ENCODE measurements at regions not wholly inside any gene's neighbourhood (a gene's known extent, or its start where the extent isn't known, plus 50 kb on each side); places are given as distances from the start of the nearest gene placed in this dataset.

DNA sequence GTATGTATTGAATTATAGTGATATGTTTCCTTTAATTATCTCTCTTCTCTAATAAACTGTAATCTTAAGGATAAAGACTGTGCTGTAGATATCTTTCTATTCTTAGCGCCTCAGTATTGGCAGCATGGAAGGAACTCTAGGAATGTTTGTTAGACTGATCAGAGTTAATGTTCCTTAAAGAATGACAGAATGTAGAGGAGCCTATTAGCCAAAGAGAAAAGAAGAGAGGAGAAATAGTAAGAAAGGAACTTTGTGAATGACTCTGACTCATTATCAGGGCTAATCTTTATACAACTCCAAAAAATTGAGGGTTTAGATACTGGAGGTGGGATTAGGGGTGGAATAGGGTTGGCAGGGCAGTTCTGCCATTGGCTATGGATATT lies 59.0 kb upstream of the NUDT12 start:
- BruUV-seq (replicated peaks) = no TSS peak
- no peak for DNase-seq (ENCODE audit: low spot score)
- POLR2A ChIA-PET (ENCODE audit: low non-redundant PET) = no interaction called here
- intact Hi-C loops (cut with micrococcal nuclease; ENCODE audit: unreplicated experiment) = no loop called here
- Histone ChIP-seq H3K27me3 (replicated peaks; ENCODE audit: insufficient read depth, low read depth, low read length, poor library complexity) (no peaks in the 10 kb centered on the region), H3K27ac (ENCODE audit: low read depth, low read length, poor library complexity, severe bottlenecking) (no peak overlapping the region), H3K9me3 (ENCODE audit: low read depth, low read length, poor library complexity, severe bottlenecking) (no peaks in the 10 kb centered on the region), H3K4me3 (ENCODE audit: low read depth, low read length, poor library complexity, severe bottlenecking) (no peak overlapping the region), H3K36me3 (ENCODE audit: insufficient read depth, low read length, poor library complexity, severe bottlenecking) (no peaks in the 10 kb centered on the region), H3K4me1 (ENCODE audit: insufficient read depth, low read length, poor library complexity, severe bottlenecking) (no peaks in the 10 kb centered on the region)
- CTCF ChIA-PET = no interaction called here
- TF ChIP-seq, protein P1, sequence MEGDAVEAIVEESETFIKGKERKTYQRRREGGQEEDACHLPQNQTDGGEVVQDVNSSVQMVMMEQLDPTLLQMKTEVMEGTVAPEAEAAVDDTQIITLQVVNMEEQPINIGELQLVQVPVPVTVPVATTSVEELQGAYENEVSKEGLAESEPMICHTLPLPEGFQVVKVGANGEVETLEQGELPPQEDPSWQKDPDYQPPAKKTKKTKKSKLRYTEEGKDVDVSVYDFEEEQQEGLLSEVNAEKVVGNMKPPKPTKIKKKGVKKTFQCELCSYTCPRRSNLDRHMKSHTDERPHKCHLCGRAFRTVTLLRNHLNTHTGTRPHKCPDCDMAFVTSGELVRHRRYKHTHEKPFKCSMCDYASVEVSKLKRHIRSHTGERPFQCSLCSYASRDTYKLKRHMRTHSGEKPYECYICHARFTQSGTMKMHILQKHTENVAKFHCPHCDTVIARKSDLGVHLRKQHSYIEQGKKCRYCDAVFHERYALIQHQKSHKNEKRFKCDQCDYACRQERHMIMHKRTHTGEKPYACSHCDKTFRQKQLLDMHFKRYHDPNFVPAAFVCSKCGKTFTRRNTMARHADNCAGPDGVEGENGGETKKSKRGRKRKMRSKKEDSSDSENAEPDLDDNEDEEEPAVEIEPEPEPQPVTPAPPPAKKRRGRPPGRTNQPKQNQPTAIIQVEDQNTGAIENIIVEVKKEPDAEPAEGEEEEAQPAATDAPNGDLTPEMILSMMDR (conservative IDR thresholded peaks at IDR 0.05; ENCODE audit: low read depth, low read length) = no peak
- no peak for TF ChIP-seq EZH2 (IDR thresholded peaks at IDR 0.05; ENCODE audit: borderline replicate concordance, low read depth, low read length, poor library complexity, severe bottlenecking)

DNA sequence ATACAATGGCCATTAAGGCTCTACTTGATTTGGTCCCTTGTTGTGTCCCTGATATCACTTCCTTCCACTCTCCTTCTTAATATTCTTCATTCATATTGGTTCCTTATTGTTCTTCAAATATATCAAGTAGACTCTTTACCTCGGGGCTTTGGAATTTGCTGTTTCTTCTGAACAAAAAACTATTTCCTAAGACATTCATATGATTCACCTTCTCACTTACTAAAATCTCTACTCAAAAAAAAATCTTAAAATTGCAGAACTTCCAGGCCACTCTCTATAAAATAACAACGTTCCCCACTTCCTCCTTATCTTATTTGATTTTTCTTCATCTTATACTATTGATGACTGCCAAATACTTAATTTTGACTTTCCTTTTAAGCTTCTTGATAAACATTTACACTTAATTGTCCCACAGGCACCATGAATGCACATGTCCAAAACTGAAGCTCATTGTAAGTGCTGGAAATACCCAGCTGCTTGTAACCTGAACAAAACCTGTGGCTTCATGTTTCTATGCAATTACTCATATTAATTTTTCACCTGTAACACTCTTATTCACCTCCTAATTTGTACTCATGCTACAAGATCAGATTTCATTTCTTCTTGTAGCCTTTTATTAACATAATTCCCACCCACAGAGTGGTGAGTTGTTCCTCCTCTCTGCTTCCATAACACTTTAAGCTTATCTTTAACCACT lies 58.4 kb upstream of the NUDT12 start:
- H3K27me3 ChIP-seq (replicated peaks; ENCODE audit: insufficient read depth, low read depth, low read length, poor library complexity) = no peaks in the 10 kb centered on the region
- ChIA-PET CTCF (no interaction called here), POLR2A (ENCODE audit: low non-redundant PET) (no interaction called here)
- no peak for TF ChIP-seq EZH2 (IDR thresholded peaks at IDR 0.05; ENCODE audit: borderline replicate concordance, low read depth, low read length, poor library complexity, severe bottlenecking)
- TF ChIP-seq, protein P1 (conservative IDR thresholded peaks at IDR 0.05; ENCODE audit: low read depth, low read length) = no peak
- H3K36me3 ChIP-seq (ENCODE audit: insufficient read depth, low read length, poor library complexity, severe bottlenecking) = no peaks in the 10 kb centered on the region
- no peak for DNase-seq (ENCODE audit: low spot score)
- intact Hi-C loops (cut with micrococcal nuclease; ENCODE audit: unreplicated experiment) = no loop called here
- H3K27ac ChIP-seq (ENCODE audit: low read depth, low read length, poor library complexity, severe bottlenecking) = no peak overlapping the region
- H3K9me3 ChIP-seq (ENCODE audit: low read depth, low read length, poor library complexity, severe bottlenecking) = no peaks in the 10 kb centered on the region
- H3K4me3 ChIP-seq (ENCODE audit: low read depth, low read length, poor library complexity, severe bottlenecking) = no peak overlapping the region
- no peaks in the 10 kb centered on the region for H3K4me1 ChIP-seq (ENCODE audit: insufficient read depth, low read length, poor library complexity, severe bottlenecking)
- BruUV-seq (replicated peaks) = no TSS peak

DNA sequence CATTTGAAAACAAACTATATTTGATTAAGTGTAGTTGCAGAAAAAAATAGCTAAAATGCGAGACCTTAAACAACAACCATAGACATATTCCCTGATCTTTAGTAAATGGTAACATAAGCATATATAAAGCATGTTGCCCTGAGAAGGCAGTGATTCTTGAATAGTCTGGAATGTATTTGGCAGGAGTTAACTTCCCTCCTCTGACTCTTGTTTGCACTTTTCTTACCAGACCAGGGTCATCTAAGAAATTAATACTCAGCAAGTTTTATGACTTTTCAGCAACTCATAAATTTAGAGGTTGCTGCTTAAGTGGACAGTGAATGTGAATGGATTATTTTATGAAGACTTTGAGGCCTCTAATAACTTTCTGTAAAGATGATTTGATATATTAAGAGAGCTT lies 55.3 kb upstream of the NUDT12 start:
- intact Hi-C loops (cut with micrococcal nuclease; ENCODE audit: unreplicated experiment) = no loop called here

More for the DNA sequence above, 55.3 kb upstream of the NUDT12 start:
- Histone ChIP-seq H3K36me3 (ENCODE audit: insufficient read depth, low read length, poor library complexity, severe bottlenecking) (no peaks in the 10 kb centered on the region), H3K27me3 (replicated peaks; ENCODE audit: insufficient read depth, low read depth, low read length, poor library complexity) (no peaks in the 10 kb centered on the region), H3K4me1 (ENCODE audit: insufficient read depth, low read length, poor library complexity, severe bottlenecking) (no peaks in the 10 kb centered on the region), H3K9me3 (ENCODE audit: low read depth, low read length, poor library complexity, severe bottlenecking) (no peaks in the 10 kb centered on the region), H3K27ac (ENCODE audit: low read depth, low read length, poor library complexity, severe bottlenecking) (no peak overlapping the region), H3K4me3 (ENCODE audit: low read depth, low read length, poor library complexity, severe bottlenecking) (no peak overlapping the region)
- ChIA-PET CTCF (no interaction called here), POLR2A (ENCODE audit: low non-redundant PET) (no interaction called here)
- no TSS peak for BruUV-seq (replicated peaks)
- DNase-seq (ENCODE audit: low spot score) = no peak
- no peak for TF ChIP-seq EZH2 (IDR thresholded peaks at IDR 0.05; ENCODE audit: borderline replicate concordance, low read depth, low read length, poor library complexity, severe bottlenecking)
- TF ChIP-seq, protein P1 (conservative IDR thresholded peaks at IDR 0.05; ENCODE audit: low read depth, low read length) = no peak

All from A673 (cell line).